ENCODE measurements at regions not wholly inside any gene's neighbourhood (a gene's known extent, or its start where the extent isn't known, plus 50 kb on each side); places are given as distances from the start of the nearest gene placed in this dataset.

- 64 to 76% (median 69%) methylated on average over 4 of the region's 4 CpGs for WGBS, 4 donors
- intact Hi-C loops (cut with DNase I): no loop called here
- Histone ChIP-seq H3K36me3 (replicated peaks in 1 of 2) (no peaks in the 10 kb centered on the region), H3K9me3 (replicated peaks in 1 of 3) (no peaks in the 10 kb centered on the region), H3K27ac (no peak overlapping the region), H3K27me3 (no peaks in the 10 kb centered on the region), H3K4me1 (replicated peaks in 1 of 2) (no peaks in the 10 kb centered on the region), H3K4me3 (no peak overlapping the region)
- TF ChIP-seq POLR2A (IDR thresholded peaks at IDR 0.05): no peak
- TF ChIP-seq CTCF (IDR thresholded peaks at IDR 0.05): no peak
- no peak for DNase-seq
These were observed 63.5 kb upstream of the ASCC3 start for GRCh38 chr6:100944644-100945043.

GRCh38 chr6:100946021-100946540 is 65.0 kb upstream of the ASCC3 start:
- no peak for TF ChIP-seq CTCF (IDR thresholded peaks at IDR 0.05)
- H3K27ac ChIP-seq: no peak overlapping the region
- no peaks in the 10 kb centered on the region for H3K27me3 ChIP-seq
- H3K4me1 ChIP-seq (replicated peaks in 1 of 2): no peaks in the 10 kb centered on the region
- intact Hi-C loops (cut with DNase I): no loop called here
- H3K9me3 ChIP-seq (replicated peaks in 1 of 3): no peaks in the 10 kb centered on the region
- H3K36me3 ChIP-seq (replicated peaks in 1 of 2): no peaks in the 10 kb centered on the region
- H3K4me3 ChIP-seq: no peak overlapping the region
- DNase-seq: no peak
- WGBS, 4 donors: 77 to 89% (median 87%) methylated on average over 4 of the region's 4 CpGs

GRCh38 chr6:100946711-100947110 is 65.6 kb upstream of the ASCC3 start:
- H3K4me3 ChIP-seq: no peak overlapping the region
- intact Hi-C loops (cut with DNase I): no loop called here
- H3K27me3 ChIP-seq: no peaks in the 10 kb centered on the region
- 80 to 92% (median 88%) methylated on average over 3 of the region's 3 CpGs for WGBS, 4 donors
- DNase-seq: no peak
- no peaks in the 10 kb centered on the region for H3K4me1 ChIP-seq (replicated peaks in 1 of 2)
- H3K36me3 ChIP-seq (replicated peaks in 1 of 2): no peaks in the 10 kb centered on the region
- TF ChIP-seq POLR2A (IDR thresholded peaks at IDR 0.05) (no peak), CTCF (IDR thresholded peaks at IDR 0.05) (no peak)
- H3K27ac ChIP-seq: no peak overlapping the region
- H3K9me3 ChIP-seq (replicated peaks in 1 of 3): no peaks in the 10 kb centered on the region

GRCh38 chr6:100948381-100949133 is 67.4 kb upstream of the ASCC3 start:
- no peak overlapping the region for H3K27ac ChIP-seq
- no peaks in the 10 kb centered on the region for H3K27me3 ChIP-seq
- H3K9me3 ChIP-seq (replicated peaks in 1 of 3): no peaks in the 10 kb centered on the region
- TF ChIP-seq POLR2A (IDR thresholded peaks at IDR 0.05) (no peak), CTCF (IDR thresholded peaks at IDR 0.05) (no peak)
- H3K36me3 ChIP-seq (replicated peaks in 1 of 2): no peaks in the 10 kb centered on the region
- no peak for DNase-seq
- intact Hi-C loops (cut with DNase I): no loop called here
- WGBS, 4 donors: 32 to 44% (median 35%) methylated on average over 3 of the region's 3 CpGs
- no peak overlapping the region for H3K4me3 ChIP-seq
- H3K4me1 ChIP-seq (replicated peaks in 1 of 2): no peaks in the 10 kb centered on the region

All from adrenal gland (tissue), 9 donors.